GM13977 (cell line): ENCODE measurements at regions not wholly inside any gene's neighbourhood (a gene's known extent, or its start where the extent isn't known, plus 50 kb on each side); places are given as distances from the start of the nearest gene placed in this dataset.

Experiments
- DNase-seq: peaks from one replicate; pipeline ENCODE4 v3.0.0; 2012; ENCODE audit warnings: low spot score
- CTCF ChIP-seq: IDR thresholded peaks from 2 replicates; pipeline ENCODE4 v1.5.1; 2012; ENCODE audit warnings: mild to moderate bottlenecking, control low read depth; ENCODE audit not compliant: insufficient read depth; ENCODE audit errors: extremely low read depth, missing control alignments
- in situ Hi-C: fragments of 300-500 bp; cut with MboI; formaldehyde crosslinking; loops from one replicate; pipeline ENCODE4 v1.12.0; 2022; ENCODE audit warnings: low sequenced_read_pairs, low pct_unique_long_range_greater_than_20kb, mixed read lengths, inconsistent platforms; ENCODE audit not compliant: unreplicated experiment

GRCh38 chr6:118722829-118723813 lies 71.7 kb upstream of the CEP85L start:
- in situ Hi-C loops: no loop called here
- DNase-seq: no peak
- no peak for TF ChIP-seq CTCF

GRCh38 chr6:118720125-118720473 lies 68.7 kb upstream of the CEP85L start:
- DNase-seq: no peak
- TF ChIP-seq CTCF: no peak
- in situ Hi-C loops: no loop called here

DNA sequence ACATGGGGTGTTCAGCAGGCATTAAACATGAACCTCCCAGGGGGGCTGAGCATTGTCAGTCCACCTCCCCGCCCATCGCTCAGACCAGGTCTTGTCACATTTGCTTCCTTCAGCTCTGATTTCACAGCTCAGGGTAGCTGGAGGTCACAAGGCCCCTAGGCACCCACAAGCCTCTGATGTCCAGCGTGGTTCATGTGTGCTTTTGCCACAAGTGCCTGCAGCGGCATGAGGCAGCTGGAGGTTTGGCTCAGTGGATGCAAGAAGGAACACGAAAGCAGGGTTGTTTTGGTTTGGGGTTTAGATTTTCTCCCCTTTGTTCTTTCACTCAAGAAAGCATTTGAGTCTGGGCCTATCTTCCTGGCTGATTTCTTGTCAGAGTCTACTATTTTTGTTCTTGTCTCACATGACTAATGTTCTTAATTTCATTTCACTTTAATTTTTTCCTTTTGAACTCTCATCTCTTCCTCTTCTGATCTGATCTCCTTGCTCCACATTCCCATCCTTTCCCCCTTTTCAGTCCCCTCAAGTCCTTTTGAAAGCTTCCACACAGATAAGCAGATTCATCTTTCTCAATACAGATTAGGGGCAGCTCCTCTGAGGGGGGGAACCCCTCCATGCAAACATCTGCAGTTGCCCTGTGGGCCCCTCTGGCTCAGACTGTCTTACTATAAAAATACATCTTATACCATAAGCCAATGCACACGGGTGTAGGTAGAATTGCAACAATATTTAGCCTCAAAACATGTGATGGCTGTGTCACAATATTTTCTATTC lies 68.1 kb upstream of the CEP85L start:
- no peak for TF ChIP-seq CTCF
- DNase-seq: peak; percentile 53
- in situ Hi-C loops: no loop called here

DNA sequence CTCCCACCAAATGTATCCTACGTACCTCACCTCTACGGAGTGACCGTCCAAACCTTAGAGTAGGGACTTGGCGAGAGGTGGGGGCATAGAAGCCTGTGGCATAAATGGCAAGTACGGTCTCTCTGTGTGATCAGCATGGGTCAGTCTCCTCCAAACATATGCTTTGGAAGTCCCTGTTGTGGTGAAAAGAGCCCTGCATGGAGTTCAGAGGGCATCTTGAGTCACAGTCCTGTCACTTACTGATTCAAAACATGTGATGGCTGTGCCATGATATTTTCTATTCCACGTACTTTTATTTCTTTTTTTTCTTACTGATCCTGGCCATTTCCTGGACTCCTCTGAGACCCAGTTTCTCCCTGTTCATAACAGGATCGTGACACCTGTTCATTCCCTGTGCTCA lies 67.5 kb upstream of the CEP85L start:
- no peak for TF ChIP-seq CTCF
- DNase-seq: no peak
- in situ Hi-C loops: no loop called here

- in situ Hi-C loops: no loop called here
Measured at GRCh38 chr6:118718297-118718696, 66.9 kb upstream of the CEP85L start.

More at GRCh38 chr6:118718297-118718696, 66.9 kb upstream of the CEP85L start:
- no peak for TF ChIP-seq CTCF
- no peak for DNase-seq
